ENCODE measurements at regions not wholly inside any gene's neighbourhood (a gene's known extent, or its start where the extent isn't known, plus 50 kb on each side); places are given as distances from the start of the nearest gene placed in this dataset.

GRCh38 chr3:14595561-14595960 lies 55.4 kb upstream of the GRIP2 start:
- TF ChIP-seq SRF (CRISPR knock-in tag; IDR thresholded peaks at IDR 0.05) (no peak), JUNB (CRISPR knock-in tag; conservative IDR thresholded peaks at IDR 0.05) (no peak), EZH2 (IDR thresholded peaks at IDR 0.05; ENCODE audit: borderline replicate concordance, low read depth, low read length) (no peak), FOXJ3 (CRISPR knock-in tag; IDR thresholded peaks at IDR 0.05) (no peak), RNF2 (IDR thresholded peaks at IDR 0.05) (no peak), ZNF431 (CRISPR knock-in tag; IDR thresholded peaks at IDR 0.05) (no peak), POLR2A (conservative IDR thresholded peaks at IDR 0.05) (no peak)
- TF ChIP-seq, protein P1, sequence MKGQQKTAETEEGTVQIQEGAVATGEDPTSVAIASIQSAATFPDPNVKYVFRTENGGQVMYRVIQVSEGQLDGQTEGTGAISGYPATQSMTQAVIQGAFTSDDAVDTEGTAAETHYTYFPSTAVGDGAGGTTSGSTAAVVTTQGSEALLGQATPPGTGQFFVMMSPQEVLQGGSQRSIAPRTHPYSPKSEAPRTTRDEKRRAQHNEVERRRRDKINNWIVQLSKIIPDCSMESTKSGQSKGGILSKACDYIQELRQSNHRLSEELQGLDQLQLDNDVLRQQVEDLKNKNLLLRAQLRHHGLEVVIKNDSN (CRISPR knock-in tag; IDR thresholded peaks at IDR 0.05), result no peak

All from K562 (cell line).